ENCODE measurements at regions not wholly inside any gene's neighbourhood (a gene's known extent, or its start where the extent isn't known, plus 50 kb on each side); places are given as distances from the start of the nearest gene placed in this dataset.

- TF ChIP-seq CTCF (IDR thresholded peaks at IDR 0.05): no peak
- intact Hi-C loops (cut with DNase I): no loop called here
- DNase-seq: no peak
- no peaks in the 10 kb centered on the region for H3K36me3 ChIP-seq
- H3K27ac ChIP-seq: no peak overlapping the region
- H3K27me3 ChIP-seq: no peaks in the 10 kb centered on the region
- no peaks in the 10 kb centered on the region for H3K4me1 ChIP-seq
- H3K4me3 ChIP-seq: no peak overlapping the region
- H3K9me3 ChIP-seq: no peaks in the 10 kb centered on the region
- no peak overlapping the region for H3K9ac ChIP-seq (ENCODE audit: low read depth in 2 of 2, low read length in 2 of 2)
These were observed 217.0 kb upstream of the LRIG1 start for GRCh38 chr3:66717806-66718205.

GRCh38 chr3:66719796-66720356 lies 219.1 kb upstream of the LRIG1 start:
- Histone ChIP-seq H3K9me3 (no peaks in the 10 kb centered on the region), H3K27ac (no peak overlapping the region), H3K36me3 (no peaks in the 10 kb centered on the region), H3K4me1 (no peaks in the 10 kb centered on the region), H3K4me3 (no peak overlapping the region), H3K27me3 (no peaks in the 10 kb centered on the region), H3K9ac (ENCODE audit: low read depth in 2 of 2, low read length in 2 of 2) (no peak overlapping the region)
- TF ChIP-seq CTCF (IDR thresholded peaks at IDR 0.05): no peak
- intact Hi-C loops (cut with DNase I): no loop called here
- DNase-seq: no peak

- no peak for DNase-seq
- Histone ChIP-seq H3K27ac (no peak overlapping the region), H3K36me3 (no peaks in the 10 kb centered on the region), H3K9me3 (no peaks in the 10 kb centered on the region), H3K9ac (ENCODE audit: low read depth in 2 of 2, low read length in 2 of 2) (no peak overlapping the region), H3K4me3 (no peak overlapping the region), H3K27me3 (no peaks in the 10 kb centered on the region), H3K4me1 (no peaks in the 10 kb centered on the region)
- intact Hi-C loops (cut with DNase I): no loop called here
- TF ChIP-seq CTCF (IDR thresholded peaks at IDR 0.05): no peak
These were observed 219.7 kb upstream of the LRIG1 start for GRCh38 chr3:66720508-66720907.

- no peaks in the 10 kb centered on the region for H3K4me1 ChIP-seq
- no peaks in the 10 kb centered on the region for H3K36me3 ChIP-seq
- no peaks in the 10 kb centered on the region for H3K9me3 ChIP-seq
- H3K27me3 ChIP-seq: no peaks in the 10 kb centered on the region
- H3K27ac ChIP-seq: no peak overlapping the region
- intact Hi-C loops (cut with DNase I): no loop called here
- H3K9ac ChIP-seq (ENCODE audit: low read depth in 2 of 2, low read length in 2 of 2): no peak overlapping the region
- TF ChIP-seq CTCF (IDR thresholded peaks at IDR 0.05): no peak
- no peak overlapping the region for H3K4me3 ChIP-seq
- DNase-seq: peak; percentile 30
These were observed 221.9 kb upstream of the LRIG1 start for GRCh38 chr3:66722675-66723074.

GRCh38 chr3:66723231-66723630 lies 222.4 kb upstream of the LRIG1 start:
- Histone ChIP-seq H3K36me3 (no peaks in the 10 kb centered on the region), H3K9me3 (no peaks in the 10 kb centered on the region), H3K27ac (no peak overlapping the region), H3K9ac (ENCODE audit: low read depth in 2 of 2, low read length in 2 of 2) (no peak overlapping the region), H3K4me3 (no peak overlapping the region), H3K4me1 (no peaks in the 10 kb centered on the region), H3K27me3 (no peaks in the 10 kb centered on the region)
- DNase-seq: no peak
- intact Hi-C loops (cut with DNase I): no loop called here
- no peak for TF ChIP-seq CTCF (IDR thresholded peaks at IDR 0.05)
